Osteoblast (primary cell): ENCODE measurements at regions not wholly inside any gene's neighbourhood (a gene's known extent, or its start where the extent isn't known, plus 50 kb on each side); places are given as distances from the start of the nearest gene placed in this dataset.

Source experiments
- DNase-seq: peaks from one replicate; pipeline ENCODE4 v3.0.0; 2011; ENCODE audit warnings: low spot score, mixed read lengths; ENCODE audit not compliant: insufficient read length; ENCODE audit errors: missing footprints
- H2AFZ ChIP-seq: 2 replicates; pipeline ENCODE4 v1.6.0; 2011; ENCODE audit warnings: mild to moderate bottlenecking, low read length
- H3K27ac ChIP-seq: 2 replicates; pipeline ENCODE4 v1.5.1; 2011; ENCODE audit warnings: mild to moderate bottlenecking, low read depth, low read length, moderate library complexity
- H3K27me3 ChIP-seq: 2 replicates; pipeline ENCODE4 v1.6.0; 2012; ENCODE audit warnings: mild to moderate bottlenecking, control low read depth, inconsistent platforms, low read length, moderate library complexity; ENCODE audit not compliant: insufficient read depth
- H3K36me3 ChIP-seq: 2 replicates; pipeline ENCODE4 v1.5.1; 2011; ENCODE audit warnings: mild to moderate bottlenecking, low read length, control low read depth, moderate library complexity; ENCODE audit not compliant: insufficient read depth
- H3K4me1 ChIP-seq: 2 replicates; pipeline ENCODE4 v1.5.1; 2011; ENCODE audit warnings: mild to moderate bottlenecking, low read length, control low read depth, moderate library complexity; ENCODE audit not compliant: insufficient read depth
- H3K4me2 ChIP-seq: 2 replicates; pipeline ENCODE4 v1.6.0; 2011; ENCODE audit warnings: mild to moderate bottlenecking, low read length; ENCODE audit not compliant: insufficient read depth
- H3K4me3 ChIP-seq: fragments of 200-600 bp; sonication (generic); 3 replicates; pipeline ENCODE4 v1.5.1; 2012; ENCODE audit warnings: mild to moderate bottlenecking, low read length, inconsistent platforms; ENCODE audit not compliant: insufficient read depth
- H3K79me2 ChIP-seq: 2 replicates; pipeline ENCODE4 v1.6.0; 2012; ENCODE audit warnings: mild to moderate bottlenecking, low read length, control low read depth, inconsistent platforms; ENCODE audit not compliant: insufficient read depth
- H3K9me3 ChIP-seq: 2 replicates; pipeline ENCODE4 v1.5.1; 2011; ENCODE audit warnings: low read depth, low read length, control low read depth
- H4K20me1 ChIP-seq: 2 replicates; pipeline ENCODE4 v1.6.0; 2012; ENCODE audit warnings: mild to moderate bottlenecking, low read length, control low read depth; ENCODE audit not compliant: insufficient read depth
- CTCF ChIP-seq: IDR thresholded peaks from 2 replicates; pipeline ENCODE4 v1.5.1; 2011; ENCODE audit warnings: mild to moderate bottlenecking, low read depth, low read length, moderate library complexity; ENCODE audit errors: extremely low read depth

DNA sequence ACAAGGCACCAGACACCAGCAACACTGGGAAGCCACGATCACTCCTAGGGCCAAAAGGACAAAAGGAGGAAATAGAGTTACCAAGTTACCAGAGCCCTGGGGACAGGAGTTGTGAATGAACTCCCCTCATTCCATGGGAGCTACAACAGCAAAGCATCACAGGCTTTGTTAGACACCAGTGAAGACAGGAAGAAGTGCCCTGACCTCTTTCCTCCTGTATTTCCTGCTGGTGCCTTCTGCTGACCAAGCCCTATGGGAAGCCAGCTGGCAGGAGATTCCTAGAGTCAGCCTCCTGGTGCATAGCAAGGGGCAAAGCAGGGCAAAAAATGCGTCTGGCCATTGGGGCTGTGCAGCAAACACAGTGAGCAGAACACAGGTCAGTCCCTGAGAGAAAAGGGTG, 374.7 kb downstream of the ZSWIM6 start:
- no peaks in the 10 kb centered on the region for H3K9me3 ChIP-seq
- no peak overlapping the region for H3K4me2 ChIP-seq
- no peaks in the 10 kb centered on the region for H3K79me2 ChIP-seq
- H4K20me1 ChIP-seq: no peaks in the 10 kb centered on the region
- no peak overlapping the region for H3K27ac ChIP-seq
- H3K27me3 ChIP-seq: peaks cover 4% of the 10 kb centered on the region
- TF ChIP-seq CTCF: no peak
- H2AFZ ChIP-seq: no peak overlapping the region
- H3K4me1 ChIP-seq: no peaks in the 10 kb centered on the region
- no peak for DNase-seq
- H3K4me3 ChIP-seq: no peak overlapping the region
- H3K36me3 ChIP-seq: no peaks in the 10 kb centered on the region

DNA sequence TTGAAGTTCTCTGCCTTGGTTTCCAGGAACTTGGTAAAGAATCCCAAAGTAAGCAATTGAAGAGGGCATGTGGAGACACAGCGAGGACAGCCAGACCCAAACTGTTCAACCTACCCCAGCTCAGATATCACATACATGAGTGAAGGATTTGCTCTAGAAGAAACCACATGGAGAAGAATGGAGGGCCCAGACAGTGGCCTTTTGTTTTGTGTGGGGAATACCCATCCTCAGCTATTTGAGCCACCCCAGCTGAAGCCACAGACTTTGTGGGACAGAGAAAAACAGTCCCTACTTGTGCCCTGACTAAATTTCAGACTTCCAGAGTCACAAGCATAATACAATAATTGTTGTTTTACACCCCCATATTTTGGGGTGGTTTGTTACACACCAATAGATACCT, 387.1 kb downstream of the ZSWIM6 start:
- no peak overlapping the region for H3K4me3 ChIP-seq
- no peak for DNase-seq
- no peaks in the 10 kb centered on the region for H3K36me3 ChIP-seq
- no peak for TF ChIP-seq CTCF
- no peaks in the 10 kb centered on the region for H3K9me3 ChIP-seq
- no peaks in the 10 kb centered on the region for H3K4me1 ChIP-seq
- H3K27me3 ChIP-seq: no peaks in the 10 kb centered on the region
- no peaks in the 10 kb centered on the region for H4K20me1 ChIP-seq
- no peak overlapping the region for H3K4me2 ChIP-seq
- no peak overlapping the region for H2AFZ ChIP-seq
- H3K27ac ChIP-seq: no peak overlapping the region
- no peaks in the 10 kb centered on the region for H3K79me2 ChIP-seq

DNA sequence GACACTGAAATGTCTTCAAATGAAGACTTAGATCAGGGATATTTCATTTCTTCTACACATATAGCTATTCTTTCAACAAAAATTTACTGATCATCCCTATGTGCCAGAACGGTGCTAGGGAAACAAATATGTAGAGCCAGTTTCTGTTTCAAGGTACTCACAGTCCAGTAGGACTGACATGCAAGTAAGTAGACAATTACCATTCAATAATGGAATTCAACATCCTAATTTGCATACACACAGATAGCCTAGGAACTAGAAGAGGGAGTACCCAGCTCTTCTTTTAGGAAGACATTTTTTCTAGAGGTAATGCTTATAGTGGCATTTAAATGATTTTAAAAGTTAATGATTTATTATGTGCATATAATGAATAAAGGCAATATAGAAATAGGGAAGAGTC, 388.8 kb downstream of the ZSWIM6 start:
- Histone ChIP-seq H3K4me2 (no peak overlapping the region), H3K27me3 (no peaks in the 10 kb centered on the region), H3K4me3 (no peak overlapping the region), H3K4me1 (no peaks in the 10 kb centered on the region), H3K27ac (no peak overlapping the region), H3K9me3 (no peaks in the 10 kb centered on the region), H2AFZ (no peak overlapping the region), H4K20me1 (no peaks in the 10 kb centered on the region), H3K79me2 (no peaks in the 10 kb centered on the region), H3K36me3 (no peaks in the 10 kb centered on the region)
- DNase-seq: no peak
- no peak for TF ChIP-seq CTCF

- H3K27me3 ChIP-seq: no peaks in the 10 kb centered on the region
- TF ChIP-seq CTCF: no peak
- no peak for DNase-seq
- H3K9me3 ChIP-seq: no peaks in the 10 kb centered on the region
- H3K4me3 ChIP-seq: no peak overlapping the region
- H3K27ac ChIP-seq: no peak overlapping the region
- no peaks in the 10 kb centered on the region for H3K4me1 ChIP-seq
- no peak overlapping the region for H2AFZ ChIP-seq
- no peaks in the 10 kb centered on the region for H4K20me1 ChIP-seq
- no peaks in the 10 kb centered on the region for H3K36me3 ChIP-seq
- no peaks in the 10 kb centered on the region for H3K79me2 ChIP-seq
- H3K4me2 ChIP-seq: no peak overlapping the region
These were observed 392.0 kb downstream of the ZSWIM6 start for GRCh38 chr5:61724102-61724501.
